ENCODE measurements at regions not wholly inside any gene's neighbourhood (a gene's known extent, or its start where the extent isn't known, plus 50 kb on each side); places are given as distances from the start of the nearest gene placed in this dataset.

DNA sequence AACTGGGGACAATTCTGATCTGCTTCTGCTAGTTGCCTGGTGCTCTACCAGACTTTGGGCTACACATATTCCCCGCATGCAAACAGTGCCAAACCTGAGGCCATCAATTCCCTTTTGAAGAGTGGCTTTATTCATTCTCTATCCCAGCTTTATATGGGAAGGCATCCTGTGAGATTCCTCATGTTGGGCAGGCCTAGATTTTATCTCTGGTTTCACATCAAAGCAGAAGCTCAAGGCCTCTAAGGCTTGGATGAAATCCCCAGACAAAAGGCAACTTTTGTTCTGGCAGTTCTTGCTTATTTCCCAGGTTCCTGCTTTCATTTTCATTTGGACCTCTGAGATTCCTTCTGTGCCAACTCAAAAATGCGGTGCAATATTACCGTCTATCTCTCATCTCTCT lies 648.8 kb downstream of the QKI start:
- TF ChIP-seq, protein P1, sequence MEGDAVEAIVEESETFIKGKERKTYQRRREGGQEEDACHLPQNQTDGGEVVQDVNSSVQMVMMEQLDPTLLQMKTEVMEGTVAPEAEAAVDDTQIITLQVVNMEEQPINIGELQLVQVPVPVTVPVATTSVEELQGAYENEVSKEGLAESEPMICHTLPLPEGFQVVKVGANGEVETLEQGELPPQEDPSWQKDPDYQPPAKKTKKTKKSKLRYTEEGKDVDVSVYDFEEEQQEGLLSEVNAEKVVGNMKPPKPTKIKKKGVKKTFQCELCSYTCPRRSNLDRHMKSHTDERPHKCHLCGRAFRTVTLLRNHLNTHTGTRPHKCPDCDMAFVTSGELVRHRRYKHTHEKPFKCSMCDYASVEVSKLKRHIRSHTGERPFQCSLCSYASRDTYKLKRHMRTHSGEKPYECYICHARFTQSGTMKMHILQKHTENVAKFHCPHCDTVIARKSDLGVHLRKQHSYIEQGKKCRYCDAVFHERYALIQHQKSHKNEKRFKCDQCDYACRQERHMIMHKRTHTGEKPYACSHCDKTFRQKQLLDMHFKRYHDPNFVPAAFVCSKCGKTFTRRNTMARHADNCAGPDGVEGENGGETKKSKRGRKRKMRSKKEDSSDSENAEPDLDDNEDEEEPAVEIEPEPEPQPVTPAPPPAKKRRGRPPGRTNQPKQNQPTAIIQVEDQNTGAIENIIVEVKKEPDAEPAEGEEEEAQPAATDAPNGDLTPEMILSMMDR (IDR thresholded peaks at IDR 0.05), result no peak
- TF ChIP-seq POLR2A (IDR thresholded peaks at IDR 0.05) (no peak), POLR2AphosphoS5 (IDR thresholded peaks at IDR 0.05) (no peak), EP300 (IDR thresholded peaks at IDR 0.05) (no peak)
